Esophagus muscularis mucosa (tissue), 4 donors: ENCODE measurements at regions not wholly inside any gene's neighbourhood (a gene's known extent, or its start where the extent isn't known, plus 50 kb on each side); places are given as distances from the start of the nearest gene placed in this dataset.

Experiments used
- DNase-seq: peaks from one replicate; pipeline ENCODE4 v3.0.0-alpha.2; 2017; ENCODE audit errors: extremely low spot score
- H3K27ac ChIP-seq, 4 donors: fragments of 200-600 bp; sonication (generic); replicated peaks in 1 of 4; 1 replicate in 3 of 4; 2 replicates in 1 of 4; pipeline ENCODE4 v1.5.1; 2016 to 2019; ENCODE audit warnings: mild to moderate bottlenecking in 1 of 4
- H3K27me3 ChIP-seq, 4 donors: fragments of 200-600 bp; sonication (generic); one replicate each; pipeline versions ENCODE4 v1.5.1 to v1.6.0; 2016 to 2019
- H3K36me3 ChIP-seq, 4 donors: fragments of 200-600 bp; sonication (generic); one replicate each; pipeline ENCODE4 v1.5.1; 2016 to 2019
- H3K4me1 ChIP-seq, 4 donors: fragments of 200-600 bp; sonication (generic); one replicate each; pipeline ENCODE4 v1.5.1; 2016 to 2019
- H3K4me3 ChIP-seq, 4 donors: fragments of 200-600 bp; sonication (generic); 1 replicate in 2 of 4; 2 replicates in 2 of 4; pipeline ENCODE4 v1.5.1; 2016 to 2019; ENCODE audit warnings: mild to moderate bottlenecking in 4 of 4, moderate library complexity in 1 of 4
- H3K9me3 ChIP-seq, 4 donors: fragments of 200-600 bp; sonication (generic); 1 replicate in 3 of 4; 2 replicates in 1 of 4; pipeline ENCODE4 v1.5.1; 2016 to 2019
- CTCF ChIP-seq, 3 experiments: fragments of 200-600 bp in 2 of 3; fragments of 450-650 bp in 1 of 3; sonication (generic) in 2 of 3; IDR thresholded peaks; one replicate each; pipeline ENCODE4 v1.5.1; 2017 to 2019; ENCODE audit warnings: antibody characterized with exemption in 3 of 3, mild to moderate bottlenecking in 2 of 3, moderate library complexity in 1 of 3
- EP300 ChIP-seq: sonication (generic); formaldehyde crosslinking; IDR thresholded peaks from one replicate; pipeline ENCODE4 v1.6.1; 2017; ENCODE audit warnings: antibody characterized with exemption
- POLR2A ChIP-seq: fragments of 450-650 bp; IDR thresholded peaks from one replicate; pipeline ENCODE4 v1.6.1; 2017; ENCODE audit warnings: antibody characterized with exemption, moderate library complexity, mild to moderate bottlenecking, low read depth
- POLR2AphosphoS5 ChIP-seq, 2 donors: sonication (generic); formaldehyde crosslinking; IDR thresholded peaks; one replicate each; pipeline ENCODE4 v1.6.1; 2017; ENCODE audit warnings: antibody characterized with exemption in 2 of 2
- WGBS: methylation state at CpG from one replicate; pipeline ENCODE4 v1.1.5; 2018; 5-methylcytosine and 5-hydroxymethylcytosine counted together
- intact Hi-C: fragments of 100-400 bp; cut with DNase I; formaldehyde crosslinking; loops from one replicate; pipeline ENCODE4 v1.15.1; 2023

GRCh38 chr1:90537606-90538362 is 179.3 kb downstream of the BARHL2 start:
- no peak for DNase-seq
- Histone ChIP-seq H3K4me1 (no peaks in the 10 kb centered on the region), H3K4me3 (no peak overlapping the region), H3K27ac (no peak overlapping the region), H3K9me3 (no peaks in the 10 kb centered on the region), H3K27me3 (no peaks in the 10 kb centered on the region), H3K36me3 (no peaks in the 10 kb centered on the region)
- intact Hi-C loops: no loop called here
- no peak for TF ChIP-seq POLR2AphosphoS5 (IDR thresholded peaks at IDR 0.05)
- TF ChIP-seq CTCF (IDR thresholded peaks at IDR 0.05): no peak
- TF ChIP-seq EP300: no peak
- no peak for TF ChIP-seq POLR2A
- WGBS: 58% methylated on average over 9 of the region's 9 CpGs

GRCh38 chr1:90534663-90535295 is 182.3 kb downstream of the BARHL2 start:
- no peaks in the 10 kb centered on the region for H3K36me3 ChIP-seq
- no peak overlapping the region for H3K4me3 ChIP-seq
- WGBS: 45% methylated on average over 6 of the region's 6 CpGs
- no peaks in the 10 kb centered on the region for H3K4me1 ChIP-seq
- intact Hi-C loops: no loop called here
- H3K27me3 ChIP-seq: no peaks in the 10 kb centered on the region
- no peak for DNase-seq
- H3K9me3 ChIP-seq: no peaks in the 10 kb centered on the region
- TF ChIP-seq CTCF (IDR thresholded peaks at IDR 0.05) (no peak), POLR2A (no peak), POLR2AphosphoS5 (IDR thresholded peaks at IDR 0.05) (no peak), EP300 (no peak)
- H3K27ac ChIP-seq: no peak overlapping the region

GRCh38 chr1:90534116-90534515 is 183.0 kb downstream of the BARHL2 start:
- TF ChIP-seq EP300 (no peak), POLR2A (no peak), CTCF (IDR thresholded peaks at IDR 0.05) (no peak)
- Histone ChIP-seq H3K27ac (no peak overlapping the region), H3K36me3 (no peaks in the 10 kb centered on the region), H3K4me3 (no peak overlapping the region), H3K4me1 (no peaks in the 10 kb centered on the region), H3K9me3 (no peaks in the 10 kb centered on the region), H3K27me3 (no peaks in the 10 kb centered on the region)
- intact Hi-C loops: no loop called here
- no peak for DNase-seq
- 66% methylated on average over 6 of the region's 6 CpGs for WGBS

GRCh38 chr1:90526954-90527353 is 190.1 kb downstream of the BARHL2 start:
- no peaks in the 10 kb centered on the region for H3K27me3 ChIP-seq
- intact Hi-C loops: no loop called here
- no peaks in the 10 kb centered on the region for H3K4me1 ChIP-seq
- TF ChIP-seq POLR2AphosphoS5 (IDR thresholded peaks at IDR 0.05) (no peak), POLR2A (no peak), CTCF (IDR thresholded peaks at IDR 0.05) (no peak), EP300 (no peak)
- peaks cover 0 to 13% (median 0%) of the 10 kb centered on the region in 4 donors for H3K9me3 ChIP-seq
- no peak for DNase-seq
- H3K36me3 ChIP-seq: no peaks in the 10 kb centered on the region
- no peak overlapping the region for H3K4me3 ChIP-seq
- H3K27ac ChIP-seq: no peak overlapping the region
